ENCODE measurements at regions not wholly inside any gene's neighbourhood (a gene's known extent, or its start where the extent isn't known, plus 50 kb on each side); places are given as distances from the start of the nearest gene placed in this dataset.

- TF ChIP-seq YY1 (IDR thresholded peaks at IDR 0.05; ENCODE audit: low read depth) (no peak), RXRA (IDR thresholded peaks at IDR 0.05; ENCODE audit: borderline replicate concordance, low read depth) (no peak), SMC3 (IDR thresholded peaks at IDR 0.05; ENCODE audit: low read depth, low read length) (no peak), TAF1 (IDR thresholded peaks at IDR 0.05; ENCODE audit: borderline replicate concordance, low read depth, low read length) (no peak)
- TF ChIP-seq, protein P1, sequence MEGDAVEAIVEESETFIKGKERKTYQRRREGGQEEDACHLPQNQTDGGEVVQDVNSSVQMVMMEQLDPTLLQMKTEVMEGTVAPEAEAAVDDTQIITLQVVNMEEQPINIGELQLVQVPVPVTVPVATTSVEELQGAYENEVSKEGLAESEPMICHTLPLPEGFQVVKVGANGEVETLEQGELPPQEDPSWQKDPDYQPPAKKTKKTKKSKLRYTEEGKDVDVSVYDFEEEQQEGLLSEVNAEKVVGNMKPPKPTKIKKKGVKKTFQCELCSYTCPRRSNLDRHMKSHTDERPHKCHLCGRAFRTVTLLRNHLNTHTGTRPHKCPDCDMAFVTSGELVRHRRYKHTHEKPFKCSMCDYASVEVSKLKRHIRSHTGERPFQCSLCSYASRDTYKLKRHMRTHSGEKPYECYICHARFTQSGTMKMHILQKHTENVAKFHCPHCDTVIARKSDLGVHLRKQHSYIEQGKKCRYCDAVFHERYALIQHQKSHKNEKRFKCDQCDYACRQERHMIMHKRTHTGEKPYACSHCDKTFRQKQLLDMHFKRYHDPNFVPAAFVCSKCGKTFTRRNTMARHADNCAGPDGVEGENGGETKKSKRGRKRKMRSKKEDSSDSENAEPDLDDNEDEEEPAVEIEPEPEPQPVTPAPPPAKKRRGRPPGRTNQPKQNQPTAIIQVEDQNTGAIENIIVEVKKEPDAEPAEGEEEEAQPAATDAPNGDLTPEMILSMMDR (IDR thresholded peaks at IDR 0.05): no peak
- TF ChIP-seq, protein P2, sequence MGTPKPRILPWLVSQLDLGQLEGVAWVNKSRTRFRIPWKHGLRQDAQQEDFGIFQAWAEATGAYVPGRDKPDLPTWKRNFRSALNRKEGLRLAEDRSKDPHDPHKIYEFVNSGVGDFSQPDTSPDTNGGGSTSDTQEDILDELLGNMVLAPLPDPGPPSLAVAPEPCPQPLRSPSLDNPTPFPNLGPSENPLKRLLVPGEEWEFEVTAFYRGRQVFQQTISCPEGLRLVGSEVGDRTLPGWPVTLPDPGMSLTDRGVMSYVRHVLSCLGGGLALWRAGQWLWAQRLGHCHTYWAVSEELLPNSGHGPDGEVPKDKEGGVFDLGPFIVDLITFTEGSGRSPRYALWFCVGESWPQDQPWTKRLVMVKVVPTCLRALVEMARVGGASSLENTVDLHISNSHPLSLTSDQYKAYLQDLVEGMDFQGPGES (IDR thresholded peaks at IDR 0.05; ENCODE audit: low read depth, low read length): no peak
Measured at GRCh38 chr16:73233846-73234424, 186.0 kb upstream of the ZFHX3 start.

All from SK-N-SH (cell line).